DND-41 (cell line): ENCODE measurements at regions not wholly inside any gene's neighbourhood (a gene's known extent, or its start where the extent isn't known, plus 50 kb on each side); places are given as distances from the start of the nearest gene placed in this dataset.

Source experiments
- CTCF ChIP-seq: IDR thresholded peaks from 2 replicates; pipeline ENCODE4 v1.5.1; 2012; ENCODE audit warnings: borderline replicate concordance, low read length, moderate library complexity, mild to moderate bottlenecking; ENCODE audit not compliant: poor library complexity, severe bottlenecking; ENCODE audit errors: extremely low read depth
- EZH2 ChIP-seq: IDR thresholded peaks from 3 replicates; pipeline ENCODE4 v1.6.1; 2012; ENCODE audit warnings: borderline replicate concordance, low read depth, mild to moderate bottlenecking, moderate library complexity, low read length, inconsistent platforms; ENCODE audit not compliant: severe bottlenecking

GRCh38 chr9:108086624-108087023, 597.1 kb upstream of the KLF4 start:
- no peak for TF ChIP-seq CTCF
- no peak for TF ChIP-seq EZH2
